Kidney (tissue), 13 donors: ENCODE measurements at regions not wholly inside any gene's neighbourhood (a gene's known extent, or its start where the extent isn't known, plus 50 kb on each side); places are given as distances from the start of the nearest gene placed in this dataset.

Source experiments
- DNase-seq, 5 donors: peaks; one replicate each; pipeline ENCODE4 v3.0.0-alpha.2; 2013 to 2020
- FAIRE-seq: peaks from 2 replicates; lab custom pipeline; 2012; peaks lifted over from hg19 to GRCh38; lab: Jason Lieb, UNC
- H3K27ac ChIP-seq, 2 donors: one replicate each; pipeline ENCODE4 v1.7.0; 2013; ENCODE audit warnings: low read depth in 2 of 2, low read length in 2 of 2, inconsistent platforms in 1 of 2
- H3K27me3 ChIP-seq: one replicate; pipeline ENCODE4 v1.7.1; 2013; ENCODE audit warnings: low read length, inconsistent platforms; ENCODE audit not compliant: control insufficient read depth, insufficient read depth
- H3K36me3 ChIP-seq, 3 donors: one replicate each; pipeline versions ENCODE4 v1.7.0 to v1.7.1; 2013; ENCODE audit warnings: low read length in 3 of 3, control low read depth in 1 of 3, inconsistent platforms in 1 of 3; ENCODE audit not compliant: insufficient read depth in 3 of 3, control insufficient read depth in 2 of 3
- H3K4me1 ChIP-seq, 3 donors: one replicate each; pipeline versions ENCODE4 v1.7.0 to v1.7.1; 2013; ENCODE audit warnings: low read length in 3 of 3, inconsistent platforms in 1 of 3, low read depth in 1 of 3; ENCODE audit not compliant: control insufficient read depth in 2 of 3, insufficient read depth in 2 of 3
- H3K4me3 ChIP-seq, 3 donors: one replicate each; pipeline versions ENCODE4 v1.7.0 to v1.8.1; 2013; ENCODE audit warnings: low read length in 3 of 3, control low read depth in 1 of 3, inconsistent platforms in 1 of 3
- H3K9ac ChIP-seq, 3 donors: one replicate each; pipeline versions ENCODE4 v1.7.0 to v1.7.1; 2013; ENCODE audit warnings: low read length in 3 of 3, control low read depth in 1 of 3, inconsistent platforms in 1 of 3
- H3K9me3 ChIP-seq, 3 donors: one replicate each; pipeline versions ENCODE4 v1.7.0 to v1.7.1; 2013; ENCODE audit warnings: low read length in 3 of 3, control low read depth in 1 of 3, inconsistent platforms in 1 of 3; ENCODE audit not compliant: control insufficient read depth in 2 of 3, insufficient read depth in 1 of 3
- intact Hi-C: fragments of 100-400 bp; cut with DNase I; formaldehyde crosslinking; loops from one replicate; pipeline ENCODE4 v1.11.1; 2022
- TF ChIP-seq, protein P1 (sequence below): IDR thresholded peaks from 3 replicates; pipeline ENCODE4 v1.5.1; 2012; ENCODE audit warnings: mild to moderate bottlenecking, moderate library complexity, borderline replicate concordance; ENCODE audit not compliant: insufficient read depth; ENCODE audit errors: extremely low read depth
- donor health status: control.
- donor health status: control.
- donor health status: control.
- donor health status: control.
- donor health status: control.
- donor health status: DM: yes; HTN: yes; CAD: no.
- donor health status: Normal renal cell carcinoma (clear cell type).

DNA sequence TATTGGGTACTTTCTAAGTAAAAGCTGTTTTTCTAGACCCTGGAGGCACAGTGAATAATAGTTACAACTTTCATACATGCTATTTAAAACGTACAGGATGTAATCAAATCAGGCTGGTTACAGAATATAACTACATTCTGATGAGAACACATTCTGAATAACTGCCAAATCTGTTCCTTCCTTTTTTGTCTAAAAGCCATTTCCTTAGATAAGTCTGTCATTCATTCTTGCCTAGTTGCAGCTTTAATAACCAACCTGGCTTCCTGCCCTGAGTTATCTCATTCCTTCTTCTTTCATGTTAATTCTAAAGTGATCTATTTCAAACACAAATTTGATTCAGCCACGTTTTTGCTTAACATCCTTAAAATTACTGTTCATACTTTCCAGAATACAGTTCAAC is 189.7 kb upstream of the ITM2A start:
- intact Hi-C loops = no loop called here
- no peak overlapping the region for H3K27ac ChIP-seq
- no peak overlapping the region for H3K4me3 ChIP-seq
- no peaks in the 10 kb centered on the region for H3K4me1 ChIP-seq
- no peaks in the 10 kb centered on the region for H3K36me3 ChIP-seq
- no peaks in the 10 kb centered on the region for H3K9me3 ChIP-seq
- DNase-seq = peak in 1 of 5 donors; percentile 2
- no peak overlapping the region for H3K9ac ChIP-seq
- TF ChIP-seq, protein P1, sequence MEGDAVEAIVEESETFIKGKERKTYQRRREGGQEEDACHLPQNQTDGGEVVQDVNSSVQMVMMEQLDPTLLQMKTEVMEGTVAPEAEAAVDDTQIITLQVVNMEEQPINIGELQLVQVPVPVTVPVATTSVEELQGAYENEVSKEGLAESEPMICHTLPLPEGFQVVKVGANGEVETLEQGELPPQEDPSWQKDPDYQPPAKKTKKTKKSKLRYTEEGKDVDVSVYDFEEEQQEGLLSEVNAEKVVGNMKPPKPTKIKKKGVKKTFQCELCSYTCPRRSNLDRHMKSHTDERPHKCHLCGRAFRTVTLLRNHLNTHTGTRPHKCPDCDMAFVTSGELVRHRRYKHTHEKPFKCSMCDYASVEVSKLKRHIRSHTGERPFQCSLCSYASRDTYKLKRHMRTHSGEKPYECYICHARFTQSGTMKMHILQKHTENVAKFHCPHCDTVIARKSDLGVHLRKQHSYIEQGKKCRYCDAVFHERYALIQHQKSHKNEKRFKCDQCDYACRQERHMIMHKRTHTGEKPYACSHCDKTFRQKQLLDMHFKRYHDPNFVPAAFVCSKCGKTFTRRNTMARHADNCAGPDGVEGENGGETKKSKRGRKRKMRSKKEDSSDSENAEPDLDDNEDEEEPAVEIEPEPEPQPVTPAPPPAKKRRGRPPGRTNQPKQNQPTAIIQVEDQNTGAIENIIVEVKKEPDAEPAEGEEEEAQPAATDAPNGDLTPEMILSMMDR = no peak
- no peaks in the 10 kb centered on the region for H3K27me3 ChIP-seq
- FAIRE-seq = no peak

GRCh38 chrX:79530310-79531108 is 163.4 kb upstream of the ITM2A start:
- Histone ChIP-seq H3K27me3 (no peaks in the 10 kb centered on the region), H3K9ac (no peak overlapping the region), H3K4me1 (no peaks in the 10 kb centered on the region), H3K9me3 (no peaks in the 10 kb centered on the region), H3K4me3 (no peak overlapping the region), H3K36me3 (no peaks in the 10 kb centered on the region), H3K27ac (no peak overlapping the region)
- TF ChIP-seq, protein P1 = no peak
- DNase-seq (peak in 1 of 5 donors; percentile 60), FAIRE-seq (no peak)
- intact Hi-C loops = no loop called here

DNA sequence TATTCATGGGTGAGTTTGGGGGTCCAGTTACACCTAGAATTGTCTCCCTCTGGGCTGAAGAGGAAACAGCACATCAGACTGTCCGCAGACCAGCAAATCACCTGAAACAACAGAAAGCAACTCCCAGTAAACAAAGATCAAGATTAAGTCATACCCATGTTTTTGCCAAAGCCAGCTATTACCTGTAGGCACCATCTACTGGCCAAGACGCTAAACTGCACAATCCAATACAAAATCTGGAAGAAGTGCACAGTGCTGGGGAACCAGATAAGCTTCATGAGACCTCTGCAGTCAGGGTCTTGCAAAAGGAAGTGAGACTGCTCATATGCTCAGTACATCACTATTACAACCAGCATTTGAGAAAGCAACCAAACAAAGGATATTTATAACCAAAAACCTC is 157.5 kb upstream of the ITM2A start:
- Histone ChIP-seq H3K9ac (no peak overlapping the region), H3K27me3 (no peaks in the 10 kb centered on the region), H3K4me3 (no peak overlapping the region), H3K27ac (no peak overlapping the region), H3K9me3 (no peaks in the 10 kb centered on the region), H3K36me3 (no peaks in the 10 kb centered on the region), H3K4me1 (no peaks in the 10 kb centered on the region)
- TF ChIP-seq, protein P1 = peak; percentile 35
- DNase-seq (no peak), FAIRE-seq (no peak)
- intact Hi-C loops = no loop called here
